DOHH2 (cell line): ENCODE measurements at regions not wholly inside any gene's neighbourhood (a gene's known extent, or its start where the extent isn't known, plus 50 kb on each side); places are given as distances from the start of the nearest gene placed in this dataset.

ENCODE experiments used
- EZH2phosphoT487 ChIP-seq: fragments of 200-600 bp; sonication (generic); IDR thresholded peaks from 2 replicates; pipeline ENCODE4 v1.6.1; 2017; ENCODE audit warnings: borderline replicate concordance, mild to moderate bottlenecking, antibody characterized with exemption, low read length, moderate library complexity, mixed read lengths
- TF ChIP-seq, protein P1 (sequence below): fragments of 200-600 bp; sonication (generic); IDR thresholded peaks from one replicate; pipeline ENCODE4 v1.5.1; 2014; ENCODE audit warnings: antibody characterized with exemption, mild to moderate bottlenecking, low read depth, low read length; ENCODE audit not compliant: poor library complexity, severe bottlenecking

GRCh38 chr2:64296695-64297346 is 152.6 kb upstream of the PELI1 start:
- TF ChIP-seq, protein P1, sequence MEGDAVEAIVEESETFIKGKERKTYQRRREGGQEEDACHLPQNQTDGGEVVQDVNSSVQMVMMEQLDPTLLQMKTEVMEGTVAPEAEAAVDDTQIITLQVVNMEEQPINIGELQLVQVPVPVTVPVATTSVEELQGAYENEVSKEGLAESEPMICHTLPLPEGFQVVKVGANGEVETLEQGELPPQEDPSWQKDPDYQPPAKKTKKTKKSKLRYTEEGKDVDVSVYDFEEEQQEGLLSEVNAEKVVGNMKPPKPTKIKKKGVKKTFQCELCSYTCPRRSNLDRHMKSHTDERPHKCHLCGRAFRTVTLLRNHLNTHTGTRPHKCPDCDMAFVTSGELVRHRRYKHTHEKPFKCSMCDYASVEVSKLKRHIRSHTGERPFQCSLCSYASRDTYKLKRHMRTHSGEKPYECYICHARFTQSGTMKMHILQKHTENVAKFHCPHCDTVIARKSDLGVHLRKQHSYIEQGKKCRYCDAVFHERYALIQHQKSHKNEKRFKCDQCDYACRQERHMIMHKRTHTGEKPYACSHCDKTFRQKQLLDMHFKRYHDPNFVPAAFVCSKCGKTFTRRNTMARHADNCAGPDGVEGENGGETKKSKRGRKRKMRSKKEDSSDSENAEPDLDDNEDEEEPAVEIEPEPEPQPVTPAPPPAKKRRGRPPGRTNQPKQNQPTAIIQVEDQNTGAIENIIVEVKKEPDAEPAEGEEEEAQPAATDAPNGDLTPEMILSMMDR = no peak
- no peak for TF ChIP-seq EZH2phosphoT487
